NCI-H2171 (cell line): ENCODE measurements at regions not wholly inside any gene's neighbourhood (a gene's known extent, or its start where the extent isn't known, plus 50 kb on each side); places are given as distances from the start of the nearest gene placed in this dataset.
A peak's percentile ranks its signal among the peaks of the same experiment; 100 is the strongest.
"Not testable (repeated sequence)": the region's sequence is repeated elsewhere in the genome, so short reads cannot be mapped to it uniquely, and the experiment has no call there.

Experiments
- DNase-seq: peaks from one replicate; lab custom pipeline; 2025; lab: John Stamatoyannopoulos, UW

DNA sequence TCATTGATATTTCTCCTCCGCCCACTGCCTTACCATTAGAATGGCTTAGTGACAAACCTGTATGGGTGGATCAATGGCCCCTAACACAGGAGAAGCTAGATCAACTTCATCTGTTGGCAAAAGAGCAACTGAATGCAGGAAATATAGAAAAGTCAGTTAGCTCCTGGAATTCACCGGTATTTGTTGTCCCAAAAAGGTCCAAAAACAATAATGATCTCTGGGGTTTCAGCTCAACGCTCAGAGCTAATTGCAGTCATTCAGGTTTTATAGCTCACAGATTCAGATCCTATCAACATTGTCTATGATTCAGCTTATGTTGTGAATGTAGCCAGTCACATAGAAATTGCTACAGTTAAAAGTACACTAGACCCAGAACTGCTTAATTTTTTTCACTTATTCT lies 124.0 kb upstream of the ZCCHC13 start:
- no peak for DNase-seq

DNA sequence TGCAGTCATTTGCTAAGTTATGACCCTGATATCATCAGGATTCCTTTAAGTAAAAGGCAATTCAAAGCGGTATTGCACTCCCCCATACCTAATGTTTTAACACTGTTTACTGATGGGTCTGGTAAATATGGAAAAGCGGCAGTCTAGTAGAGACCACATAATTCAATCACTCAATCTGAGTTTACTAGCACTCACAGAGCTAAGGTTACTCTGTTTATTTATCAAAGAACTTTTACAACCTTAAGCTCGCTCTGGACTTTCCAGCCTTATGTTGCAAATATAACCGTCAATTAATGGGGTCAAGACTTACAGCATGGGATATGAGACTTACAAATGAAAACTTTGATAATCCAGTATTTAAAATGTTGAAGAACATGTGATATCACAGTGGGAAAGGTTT lies 124.5 kb upstream of the ZCCHC13 start:
- no peak for DNase-seq

GRCh38 chrX:74179071-74179470 lies 124.9 kb upstream of the ZCCHC13 start:
- no peak for DNase-seq

- DNase-seq: no peak
Measured at GRCh38 chrX:74178536-74178935, 125.4 kb upstream of the ZCCHC13 start.

DNA sequence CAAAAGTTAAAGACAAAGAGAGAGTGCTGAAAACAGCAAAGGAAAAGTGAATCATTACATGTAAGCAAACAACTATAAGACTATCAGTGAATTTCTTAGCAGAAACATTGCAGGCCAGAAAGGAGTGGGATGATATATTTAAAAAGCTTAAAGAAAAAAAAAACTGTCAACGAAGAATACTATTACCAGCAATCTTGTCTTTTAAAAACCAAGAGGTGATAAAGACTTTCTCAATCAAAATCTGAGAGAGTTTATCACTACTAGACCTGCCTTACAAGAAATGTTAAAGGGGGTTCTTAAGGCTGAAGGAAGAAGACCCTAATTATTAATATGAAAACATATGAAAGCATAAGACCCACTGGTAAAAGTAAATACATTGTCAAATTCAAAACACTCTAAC lies 132.5 kb upstream of the ZCCHC13 start:
- DNase-seq: no peak

DNA sequence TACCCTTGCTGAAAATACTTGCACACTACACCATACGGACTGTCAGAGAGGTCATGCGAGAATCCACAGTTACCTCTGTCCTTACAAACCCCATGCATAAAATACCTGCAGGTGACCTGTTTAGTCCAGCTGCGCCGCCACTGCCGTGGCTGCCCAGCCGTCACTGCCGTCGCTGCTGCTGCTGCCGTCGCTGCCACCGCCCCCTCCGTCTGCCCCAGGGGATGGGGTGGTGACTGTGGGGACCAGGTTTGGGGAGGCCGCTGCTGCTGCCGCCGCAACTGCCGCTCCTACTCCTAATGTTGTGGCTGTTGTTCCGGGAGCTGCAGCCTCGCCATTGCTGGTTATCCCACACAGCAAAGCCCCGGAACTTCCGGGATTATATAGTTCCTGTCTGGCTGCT lies 141.8 kb upstream of the ZCCHC13 start:
- DNase-seq: no peak

- DNase-seq: no peak
Measured at GRCh38 chrX:74160816-74161215, 143.2 kb upstream of the ZCCHC13 start.

DNA sequence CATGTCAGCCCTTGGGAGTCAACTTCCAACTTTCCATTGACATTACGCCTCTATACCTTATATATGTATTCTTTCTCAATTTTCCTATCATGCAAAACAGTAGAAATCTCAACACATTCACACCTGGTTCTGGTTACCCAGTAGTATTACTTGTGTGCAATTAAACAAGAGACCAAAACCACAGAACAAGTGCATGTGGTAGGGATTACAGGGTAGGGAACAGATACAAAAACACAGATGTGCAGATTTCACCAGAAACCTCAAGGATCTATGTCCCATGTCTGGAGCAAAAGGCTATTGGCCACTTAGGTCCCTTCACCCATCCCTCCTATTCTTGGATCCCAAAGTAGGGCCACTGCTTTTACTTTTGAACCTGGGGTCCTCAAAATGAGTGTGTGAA lies 143.6 kb upstream of the ZCCHC13 start:
- DNase-seq: no peak

GRCh38 chrX:74147439-74147838 lies 156.5 kb upstream of the ZCCHC13 start:
- DNase-seq: no peak

- no peak for DNase-seq
Measured at GRCh38 chrX:74138943-74139342, 165.0 kb upstream of the ZCCHC13 start.

GRCh38 chrX:74133156-74133796 lies 170.7 kb upstream of the ZCCHC13 start:
- DNase-seq: peak; percentile 0

DNA sequence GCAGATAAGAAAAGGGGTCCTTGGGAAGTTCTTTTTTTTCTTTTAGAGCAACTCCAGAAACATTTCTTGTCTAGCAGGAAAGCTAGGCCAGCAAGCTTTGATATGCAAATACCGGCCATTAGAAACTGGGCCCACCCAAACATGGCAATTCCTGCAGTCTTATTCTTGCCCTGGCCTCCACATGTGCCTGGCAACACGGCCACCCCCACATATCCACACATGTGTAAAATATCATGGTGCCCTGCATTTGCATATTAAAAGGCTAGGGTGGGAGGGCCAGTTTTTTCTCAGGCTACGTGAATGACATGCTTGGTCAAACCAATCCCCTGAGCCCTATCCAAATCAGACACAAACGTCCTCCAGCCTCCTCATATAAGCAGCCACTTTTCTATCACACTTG lies 171.7 kb upstream of the ZCCHC13 start:
- DNase-seq: no peak

- peak; percentile 0 for DNase-seq
Measured at GRCh38 chrX:74119016-74119910, 184.7 kb upstream of the ZCCHC13 start.

DNA sequence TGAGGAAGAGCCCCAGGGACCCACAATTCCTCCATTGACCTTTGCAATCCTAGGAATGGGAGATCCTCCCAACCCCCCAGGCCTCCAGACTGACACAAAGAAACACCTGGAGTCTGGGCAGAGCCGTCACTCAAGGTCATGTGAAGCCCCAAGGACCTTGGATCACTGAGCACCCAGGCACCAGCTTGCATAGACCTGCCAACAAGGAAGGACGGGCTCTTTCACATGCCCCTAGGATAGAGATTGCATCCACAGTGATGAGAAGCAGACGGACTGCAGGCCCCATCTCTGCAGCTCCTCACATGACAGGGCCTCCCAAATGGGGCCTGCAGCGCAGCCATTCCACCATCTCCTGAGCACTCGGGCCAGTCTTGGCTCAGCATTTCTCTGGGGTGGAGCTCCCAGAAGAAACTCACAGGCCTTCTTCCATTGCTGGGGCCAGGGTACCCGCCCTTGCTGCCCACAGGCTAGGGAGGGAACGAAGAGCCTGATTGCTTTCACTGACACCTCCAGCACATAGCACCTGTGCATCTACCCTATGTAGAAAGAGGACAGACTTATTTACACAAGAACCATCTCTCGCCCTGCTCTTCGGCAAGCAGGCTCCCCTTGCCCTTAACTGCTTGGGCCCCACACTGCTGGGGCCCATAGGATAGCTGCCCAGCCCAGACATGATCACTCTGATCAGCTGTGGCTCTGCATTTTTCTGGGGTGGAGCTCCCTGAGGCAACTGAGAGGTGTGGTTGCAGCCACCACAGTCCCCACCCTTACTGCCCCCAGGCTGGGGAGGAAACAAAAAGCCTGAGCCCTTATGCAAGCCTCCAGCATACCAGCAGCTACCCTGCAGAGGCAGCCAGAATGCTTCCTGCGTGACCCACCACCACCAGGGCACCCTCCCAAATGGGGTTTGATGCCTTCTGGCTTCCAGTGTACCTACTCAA lies 185.7 kb upstream of the ZCCHC13 start:
- DNase-seq: no peak

DNA sequence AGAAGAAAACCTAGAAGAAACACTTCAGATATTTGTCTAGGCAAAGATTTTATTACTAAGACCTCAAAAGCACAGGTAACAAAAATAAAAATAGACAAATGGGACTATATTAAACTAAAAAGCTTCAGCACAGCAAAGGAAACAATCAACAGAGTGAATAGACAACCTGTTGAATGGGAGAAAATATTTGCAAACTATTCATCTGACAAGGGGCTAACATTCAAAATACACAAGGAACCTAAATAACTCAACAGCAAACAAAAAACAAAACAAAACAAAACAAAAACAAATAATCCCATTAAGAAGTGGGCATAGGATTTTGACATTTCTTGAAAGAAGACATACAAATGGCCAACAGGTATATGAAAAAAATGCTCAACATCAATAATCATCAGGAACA lies 192.7 kb upstream of the ZCCHC13 start:
- DNase-seq: no peak

GRCh38 chrX:74107666-74108065 lies 196.3 kb upstream of the ZCCHC13 start:
- no peak for DNase-seq

- DNase-seq: no peak
Measured at GRCh38 chrX:74104356-74105015, 199.5 kb upstream of the ZCCHC13 start.

- DNase-seq: not testable (repeated sequence)
Measured at GRCh38 chrX:74098407-74098806, 205.6 kb upstream of the ZCCHC13 start.

DNA sequence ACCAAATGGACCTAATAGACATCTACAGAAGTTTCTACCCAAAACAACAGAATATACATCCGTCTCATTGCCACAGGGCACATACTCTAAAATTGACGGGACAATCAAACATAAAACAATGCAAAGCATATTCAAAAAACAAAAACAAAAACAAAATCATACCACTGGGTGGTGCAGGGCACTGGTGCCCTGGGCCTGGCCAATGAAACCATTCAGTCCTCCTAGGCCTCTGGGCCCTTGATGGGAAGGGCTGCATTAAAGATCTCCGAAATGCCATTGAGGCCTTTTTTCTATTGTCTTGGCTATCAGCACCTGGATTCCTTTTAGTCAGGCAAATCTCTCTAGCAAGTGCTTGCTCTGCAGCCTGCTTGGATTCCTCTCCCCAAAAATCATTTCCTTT lies 213.9 kb upstream of the ZCCHC13 start:
- DNase-seq: no peak

GRCh38 chrX:74085642-74086236 lies 218.2 kb upstream of the ZCCHC13 start:
- DNase-seq: no peak

GRCh38 chrX:74080165-74080564 lies 223.8 kb upstream of the ZCCHC13 start:
- no peak for DNase-seq
